Activated CD4-positive, alpha-beta memory T cell treated with anti-CD3 and anti-CD28 coated beads, Interleukin-2, amount 10 ng/mL, durations not matched to agents 7 days and 5 days (primary cell): ENCODE measurements at regions not wholly inside any gene's neighbourhood (a gene's known extent, or its start where the extent isn't known, plus 50 kb on each side); places are given as distances from the start of the nearest gene placed in this dataset.

Source experiments
- CTCF ChIA-PET: fragments of 350-600 bp; sonication (Branson Sonifier 250); formaldehyde crosslinking; loops from one replicate; lab custom pipeline; 2021; ENCODE audit warnings: antibody characterized with exemption, inconsistent platforms; lab: Charles Lee
- POLR2A ChIA-PET: fragments of 350-600 bp; sonication (Branson Sonifier 250); formaldehyde crosslinking; loops from one replicate; lab custom pipeline; 2021; ENCODE audit warnings: antibody characterized with exemption; lab: Charles Lee
- DNase-seq: peaks from one replicate; pipeline ENCODE4 v3.0.0-alpha.2; 2020
- H3K27ac Mint-ChIP-seq: one replicate; pipeline ENCODE4 v1.8.0; 2021; ENCODE audit warnings: mild to moderate bottlenecking, mixed read lengths
- H3K27me3 Mint-ChIP-seq: one replicate; pipeline ENCODE4 v1.8.0; 2021; ENCODE audit warnings: mixed read lengths
- H3K36me3 Mint-ChIP-seq: one replicate; pipeline ENCODE4 v1.8.0; 2021; ENCODE audit warnings: low read depth, mixed read lengths
- H3K4me1 Mint-ChIP-seq: one replicate; pipeline ENCODE4 v1.8.0; 2021; ENCODE audit warnings: mixed read lengths
- H3K4me3 Mint-ChIP-seq: one replicate; pipeline ENCODE4 v1.8.0; 2021; ENCODE audit warnings: mild to moderate bottlenecking, mixed read lengths
- H3K9me3 Mint-ChIP-seq: one replicate; pipeline ENCODE4 v1.8.0; 2021; ENCODE audit warnings: mixed read lengths

GRCh38 chr4:122249357-122249756 is 97.2 kb downstream of the BLTP1 start:
- H3K4me3 Mint-ChIP-seq, result no peak overlapping the region
- DNase-seq, result no peak
- ChIA-PET POLR2A (no interaction called here), CTCF (interaction anchor here (1.6 kb wide), 1 partner anchor 329 kb away, joined by 4 read pairs; no protein-coding TSS in a partner anchor)
- H3K4me1 Mint-ChIP-seq, result no peaks in the 10 kb centered on the region
- no peaks in the 10 kb centered on the region for H3K9me3 Mint-ChIP-seq
- peaks cover 46% of the 10 kb centered on the region for H3K36me3 Mint-ChIP-seq
- no peak overlapping the region for H3K27ac Mint-ChIP-seq
- no peaks in the 10 kb centered on the region for H3K27me3 Mint-ChIP-seq

- H3K4me1 Mint-ChIP-seq, result no peaks in the 10 kb centered on the region
- H3K9me3 Mint-ChIP-seq, result no peaks in the 10 kb centered on the region
- ChIA-PET POLR2A (no interaction called here), CTCF (no interaction called here)
- H3K27ac Mint-ChIP-seq, result no peak overlapping the region
- no peaks in the 10 kb centered on the region for H3K27me3 Mint-ChIP-seq
- H3K36me3 Mint-ChIP-seq, result peaks cover 55% of the 10 kb centered on the region
- DNase-seq, result no peak
- H3K4me3 Mint-ChIP-seq, result no peak overlapping the region
These were observed 100.5 kb downstream of the BLTP1 start for GRCh38 chr4:122252584-122252983.

DNA sequence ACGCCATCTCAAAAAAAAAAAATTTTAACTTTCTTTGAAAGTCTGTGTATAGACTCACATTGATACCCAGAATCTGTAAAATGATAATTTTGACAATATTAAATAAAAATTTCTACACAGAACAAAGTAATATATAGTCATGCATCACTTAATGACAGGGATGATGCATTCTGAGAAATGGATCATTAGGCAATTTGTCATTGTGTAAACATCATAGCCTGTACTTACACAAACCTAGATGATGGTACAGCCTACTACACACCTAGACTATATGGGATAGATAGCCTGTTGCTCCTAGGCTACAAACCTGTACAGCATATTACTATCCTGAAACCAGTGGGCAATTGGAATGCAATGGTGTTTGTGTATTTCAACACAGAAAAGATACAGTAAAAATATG is 107.7 kb downstream of the BLTP1 start:
- Mint-ChIP-seq H3K27me3 (no peaks in the 10 kb centered on the region), H3K27ac (no peak overlapping the region), H3K4me1 (no peaks in the 10 kb centered on the region), H3K36me3 (peaks cover 46% of the 10 kb centered on the region), H3K4me3 (no peak overlapping the region), H3K9me3 (no peaks in the 10 kb centered on the region)
- CTCF ChIA-PET, result no interaction called here
- DNase-seq, result no peak
- POLR2A ChIA-PET, result no interaction called here

DNA sequence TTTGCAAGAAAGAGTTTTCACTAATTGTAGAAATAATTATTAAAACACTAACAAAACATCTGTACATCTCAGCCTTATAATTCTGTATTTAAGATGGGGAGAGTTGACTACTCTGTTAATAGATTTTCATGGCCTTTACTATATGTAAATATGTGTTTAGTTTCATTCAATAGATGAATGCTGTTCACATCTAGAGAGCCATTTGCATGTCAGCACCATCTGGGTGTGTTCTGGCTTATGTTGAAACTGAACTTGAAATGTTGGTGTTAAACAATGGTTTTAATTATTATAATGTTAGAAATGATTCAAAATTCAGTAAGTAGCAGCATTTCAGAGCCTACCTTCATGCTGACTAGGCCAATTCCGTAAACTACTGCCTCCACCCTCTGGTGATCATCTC is 102.5 kb upstream of the ADAD1 start:
- DNase-seq, result no peak
- Mint-ChIP-seq H3K9me3 (no peaks in the 10 kb centered on the region), H3K4me1 (no peaks in the 10 kb centered on the region), H3K36me3 (peaks cover 37% of the 10 kb centered on the region), H3K27me3 (no peaks in the 10 kb centered on the region), H3K4me3 (no peak overlapping the region), H3K27ac (no peak overlapping the region)
- ChIA-PET CTCF (no interaction called here), POLR2A (interaction anchor here (1.0 kb wide), 1 partner anchor 15 kb away, joined by 3 read pairs; no protein-coding TSS in a partner anchor)

DNA sequence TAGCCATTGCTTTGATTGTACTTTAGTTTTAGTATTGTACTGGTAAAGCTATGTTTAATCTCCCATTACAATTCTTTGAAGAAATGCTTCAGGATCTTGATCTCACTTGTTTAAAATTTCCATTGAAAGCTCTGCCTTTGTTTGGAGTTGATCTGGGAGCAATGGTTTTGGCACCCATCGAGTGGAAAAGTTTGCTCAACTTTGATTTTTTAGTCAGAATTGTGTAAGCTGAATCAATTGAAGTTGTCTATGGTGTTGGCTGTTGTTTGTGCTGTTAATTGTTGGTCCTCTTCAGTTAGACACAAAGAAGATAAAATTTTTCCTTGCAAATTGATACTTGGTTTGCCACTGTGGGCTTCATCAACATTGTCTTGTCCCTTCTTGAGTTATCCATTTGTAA is 99.8 kb upstream of the ADAD1 start:
- DNase-seq, result no peak
- no peak overlapping the region for H3K4me3 Mint-ChIP-seq
- no peak overlapping the region for H3K27ac Mint-ChIP-seq
- no peaks in the 10 kb centered on the region for H3K4me1 Mint-ChIP-seq
- ChIA-PET CTCF (no interaction called here), POLR2A (no interaction called here)
- H3K27me3 Mint-ChIP-seq, result no peaks in the 10 kb centered on the region
- peaks cover 36% of the 10 kb centered on the region for H3K36me3 Mint-ChIP-seq
- no peaks in the 10 kb centered on the region for H3K9me3 Mint-ChIP-seq

DNA sequence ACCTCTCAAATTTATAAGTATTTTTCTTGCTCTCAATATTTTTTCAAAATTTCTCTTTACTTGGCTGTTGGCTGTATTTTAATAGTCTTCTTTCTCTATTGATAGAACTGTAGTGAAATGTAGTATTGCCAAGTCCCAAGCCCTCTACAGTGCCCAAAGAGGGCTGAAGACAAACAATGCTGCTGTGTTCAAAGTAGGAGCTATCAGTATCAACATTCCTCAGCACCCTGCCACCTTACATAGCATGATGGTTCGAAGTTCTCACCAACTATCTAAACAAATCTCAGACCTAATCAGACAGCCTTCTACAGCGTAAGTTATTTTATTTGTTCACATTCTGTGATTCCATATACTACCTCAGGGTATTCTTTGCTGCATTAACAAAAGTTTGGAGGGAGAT is 99.1 kb upstream of the ADAD1 start:
- ChIA-PET CTCF (no interaction called here), POLR2A (no interaction called here)
- Mint-ChIP-seq H3K27ac (no peak overlapping the region), H3K4me1 (no peaks in the 10 kb centered on the region), H3K27me3 (no peaks in the 10 kb centered on the region), H3K9me3 (no peaks in the 10 kb centered on the region), H3K36me3 (peaks cover 36% of the 10 kb centered on the region), H3K4me3 (no peak overlapping the region)
- no peak for DNase-seq

GRCh38 chr4:122285285-122285684 is 93.5 kb upstream of the ADAD1 start:
- Mint-ChIP-seq H3K36me3 (peaks cover 30% of the 10 kb centered on the region), H3K27me3 (no peaks in the 10 kb centered on the region), H3K4me3 (no peak overlapping the region), H3K4me1 (no peaks in the 10 kb centered on the region), H3K27ac (no peak overlapping the region), H3K9me3 (no peaks in the 10 kb centered on the region)
- ChIA-PET CTCF (no interaction called here), POLR2A (no interaction called here)
- DNase-seq, result no peak

- H3K4me3 Mint-ChIP-seq, result no peak overlapping the region
- H3K4me1 Mint-ChIP-seq, result no peaks in the 10 kb centered on the region
- H3K36me3 Mint-ChIP-seq, result peaks cover 38% of the 10 kb centered on the region
- no peaks in the 10 kb centered on the region for H3K27me3 Mint-ChIP-seq
- CTCF ChIA-PET, result no interaction called here
- no peak for DNase-seq
- no peaks in the 10 kb centered on the region for H3K9me3 Mint-ChIP-seq
- no peak overlapping the region for H3K27ac Mint-ChIP-seq
- POLR2A ChIA-PET, result no interaction called here
These were observed 85.1 kb upstream of the ADAD1 start for GRCh38 chr4:122293374-122294365.

- Mint-ChIP-seq H3K27me3 (no peaks in the 10 kb centered on the region), H3K36me3 (peaks cover 23% of the 10 kb centered on the region), H3K27ac (no peak overlapping the region), H3K9me3 (no peaks in the 10 kb centered on the region), H3K4me1 (no peaks in the 10 kb centered on the region), H3K4me3 (no peak overlapping the region)
- POLR2A ChIA-PET, result no interaction called here
- no peak for DNase-seq
- CTCF ChIA-PET, result interaction anchor here (0.7 kb wide), 1 partner anchor 616 kb away, joined by 3 read pairs; no protein-coding TSS in a partner anchor
These were observed 81.1 kb upstream of the ADAD1 start for GRCh38 chr4:122297694-122298093.

- Mint-ChIP-seq H3K27me3 (no peaks in the 10 kb centered on the region), H3K36me3 (peaks cover 8% of the 10 kb centered on the region), H3K4me1 (no peaks in the 10 kb centered on the region), H3K27ac (no peak overlapping the region), H3K9me3 (no peaks in the 10 kb centered on the region), H3K4me3 (no peak overlapping the region)
- POLR2A ChIA-PET, result no interaction called here
- CTCF ChIA-PET, result no interaction called here
- DNase-seq, result no peak
These were observed 78.0 kb upstream of the ADAD1 start for GRCh38 chr4:122300776-122301175.

DNA sequence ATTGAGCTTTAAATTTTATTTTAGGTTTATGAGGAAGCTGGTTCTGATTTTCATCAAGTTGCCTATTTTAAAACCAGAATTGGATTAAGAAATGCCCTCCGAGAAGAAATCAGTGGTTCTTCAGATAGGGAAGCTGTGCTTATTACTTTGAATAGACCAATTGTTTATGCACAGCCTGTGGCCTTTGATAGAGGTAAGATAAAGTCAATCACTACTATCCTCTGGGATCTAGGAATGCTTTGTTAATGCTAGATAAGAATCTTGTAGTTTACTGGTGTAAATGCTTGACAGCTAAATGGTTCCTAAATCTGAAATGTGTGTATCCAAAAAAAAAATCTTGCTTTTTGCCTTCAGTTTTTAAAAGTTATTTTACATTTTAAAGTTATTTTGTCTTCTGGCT is 73.0 kb upstream of the ADAD1 start:
- CTCF ChIA-PET, result no interaction called here
- Mint-ChIP-seq H3K27me3 (no peaks in the 10 kb centered on the region), H3K27ac (no peak overlapping the region), H3K36me3 (peaks cover 15% of the 10 kb centered on the region), H3K4me3 (no peak overlapping the region), H3K4me1 (no peaks in the 10 kb centered on the region), H3K9me3 (no peaks in the 10 kb centered on the region)
- POLR2A ChIA-PET, result no interaction called here
- DNase-seq, result no peak

- H3K4me3 Mint-ChIP-seq, result no peak overlapping the region
- POLR2A ChIA-PET, result no interaction called here
- peaks cover 15% of the 10 kb centered on the region for H3K36me3 Mint-ChIP-seq
- CTCF ChIA-PET, result interaction anchor here (2.0 kb wide), 1 partner anchor 410 kb away, joined by 6 read pairs; no protein-coding TSS in a partner anchor
- no peak for DNase-seq
- no peaks in the 10 kb centered on the region for H3K4me1 Mint-ChIP-seq
- no peaks in the 10 kb centered on the region for H3K9me3 Mint-ChIP-seq
- no peaks in the 10 kb centered on the region for H3K27me3 Mint-ChIP-seq
- H3K27ac Mint-ChIP-seq, result no peak overlapping the region
These were observed 68.7 kb upstream of the ADAD1 start for GRCh38 chr4:122309988-122310626.

DNA sequence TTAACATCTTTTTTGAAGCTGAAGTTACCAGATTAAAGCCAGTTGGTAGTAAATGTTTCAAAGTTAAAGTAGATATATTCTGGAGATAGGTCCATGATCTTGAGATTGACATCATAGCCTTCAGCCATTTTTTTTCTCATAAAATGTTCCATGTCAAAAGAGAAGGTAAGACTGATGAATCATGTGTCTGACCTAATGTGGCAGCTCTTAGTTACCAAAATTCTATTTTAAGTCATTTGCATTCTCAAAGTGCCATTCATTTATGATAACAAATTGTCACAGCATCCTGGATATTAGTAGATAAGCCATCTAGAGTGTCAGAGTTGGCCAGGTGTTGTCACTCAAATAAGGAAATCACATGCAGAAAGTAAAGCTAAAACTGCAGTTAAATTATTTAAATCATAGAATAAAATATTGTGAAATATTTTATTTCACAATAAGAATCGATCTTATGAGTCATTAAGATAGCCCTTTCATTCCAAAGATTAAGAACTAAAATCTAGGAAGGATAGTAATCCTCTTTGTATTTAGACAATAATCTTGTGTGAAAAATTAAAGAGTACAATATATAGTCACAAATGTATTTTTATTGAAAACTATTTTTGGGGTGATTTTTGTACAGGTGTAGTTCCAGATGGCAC is 65.7 kb upstream of the ADAD1 start:
- H3K9me3 Mint-ChIP-seq, result no peaks in the 10 kb centered on the region
- H3K27ac Mint-ChIP-seq, result no peak overlapping the region
- no peak for DNase-seq
- H3K27me3 Mint-ChIP-seq, result no peaks in the 10 kb centered on the region
- H3K36me3 Mint-ChIP-seq, result peaks cover 25% of the 10 kb centered on the region
- ChIA-PET POLR2A (no interaction called here), CTCF (interaction anchor here (1.4 to 5.1 kb wide), 2 partner anchors 11 to 265 kb away, joined by 4 to 27 read pairs; no protein-coding TSS in a partner anchor)
- no peak overlapping the region for H3K4me3 Mint-ChIP-seq
- H3K4me1 Mint-ChIP-seq, result no peaks in the 10 kb centered on the region
